NCI-H748 (cell line): ENCODE measurements at regions not wholly inside any gene's neighbourhood (a gene's known extent, or its start where the extent isn't known, plus 50 kb on each side); places are given as distances from the start of the nearest gene placed in this dataset.
A peak's percentile ranks its signal among the peaks of the same experiment; 100 is the strongest.

ENCODE experiments used
- DNase-seq: peaks from one replicate; lab custom pipeline; 2025; ENCODE audit not compliant: unreplicated experiment; lab: John Stamatoyannopoulos, UW

GRCh38 chr1:51025374-51025773 lies 55.3 kb downstream of the CDKN2C start:
- no peak for DNase-seq

GRCh38 chr1:51032936-51033335 lies 62.9 kb downstream of the CDKN2C start:
- DNase-seq, result no peak

GRCh38 chr1:51044199-51044598 lies 57.8 kb upstream of the C1orf185 start:
- peak; percentile 17 for DNase-seq

- peak; percentile 54 for DNase-seq
Observed at GRCh38 chr1:51044834-51045233, 57.2 kb upstream of the C1orf185 start.

- DNase-seq, result no peak
Observed at GRCh38 chr1:51048021-51048420, 54.0 kb upstream of the C1orf185 start.

- no peak for DNase-seq
Observed at GRCh38 chr1:51048670-51049069, 53.4 kb upstream of the C1orf185 start.
